OCI-LY1 (cell line): ENCODE measurements at regions not wholly inside any gene's neighbourhood (a gene's known extent, or its start where the extent isn't known, plus 50 kb on each side); places are given as distances from the start of the nearest gene placed in this dataset.

Experiments used
- CTCF ChIP-seq: fragments of 200-600 bp; sonication (generic), shearing (Covaris generic); IDR thresholded peaks from 2 replicates; pipeline ENCODE4 v1.5.1; 2017; ENCODE audit warnings: mild to moderate bottlenecking, antibody characterized with exemption, low read length, moderate library complexity, mixed read lengths
- EZH2 ChIP-seq: fragments of 200-600 bp; sonication (generic), shearing (Covaris generic); IDR thresholded peaks from 2 replicates; pipeline ENCODE4 v1.8.0; 2017; ENCODE audit warnings: borderline replicate concordance, mixed run types, mild to moderate bottlenecking, antibody characterized with exemption, low read length, moderate library complexity, mixed read lengths

GRCh38 chr11:115119146-115119545 is 385.1 kb downstream of the CADM1 start:
- no peak for TF ChIP-seq CTCF
- no peak for TF ChIP-seq EZH2
